Astrocyte of the spinal cord (primary cell): ENCODE measurements at regions not wholly inside any gene's neighbourhood (a gene's known extent, or its start where the extent isn't known, plus 50 kb on each side); places are given as distances from the start of the nearest gene placed in this dataset.
A peak's percentile ranks its signal among the peaks of the same experiment; 100 is the strongest.

ENCODE experiments used
- DNase-seq: peaks from one replicate; pipeline ENCODE4 v3.0.0; 2011; ENCODE audit warnings: low read depth, low spot score
- H3K4me3 ChIP-seq: 2 replicates; pipeline ENCODE4 v1.5.1; 2011; ENCODE audit warnings: low read depth, mild to moderate bottlenecking, low read length, moderate library complexity
- in situ Hi-C: cut with HindIII; loops from 2 replicates; pipeline ENCODE4 v1.10.0; 2017; ENCODE audit warnings: low sequenced_read_pairs
- TF ChIP-seq, protein P1 (sequence below): IDR thresholded peaks from 2 replicates; pipeline ENCODE4 v1.5.1; 2012; ENCODE audit warnings: low read depth, mild to moderate bottlenecking, low read length, inconsistent platforms

DNA sequence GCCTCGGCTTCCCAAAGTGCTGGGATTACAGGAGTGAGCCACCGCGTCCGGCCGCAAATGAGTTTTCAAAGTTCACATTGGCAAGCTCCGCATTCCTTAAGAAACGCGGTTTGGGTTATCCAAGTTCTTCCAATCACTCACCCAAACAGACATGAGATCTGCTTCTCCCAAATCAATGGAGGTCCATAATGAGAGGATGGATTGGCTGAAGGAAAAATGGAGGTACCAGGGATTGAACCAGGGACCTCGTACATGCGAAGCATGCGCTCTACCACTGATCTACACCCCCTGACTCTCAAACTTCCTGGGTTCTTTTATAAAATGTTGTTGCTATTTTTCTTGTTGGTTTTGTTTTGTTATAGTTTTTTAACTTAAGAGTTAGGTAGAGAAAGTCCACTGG lies 170.0 kb downstream of the GPX5 start:
- no peak for DNase-seq
- H3K4me3 ChIP-seq, result no peak overlapping the region
- TF ChIP-seq, protein P1, sequence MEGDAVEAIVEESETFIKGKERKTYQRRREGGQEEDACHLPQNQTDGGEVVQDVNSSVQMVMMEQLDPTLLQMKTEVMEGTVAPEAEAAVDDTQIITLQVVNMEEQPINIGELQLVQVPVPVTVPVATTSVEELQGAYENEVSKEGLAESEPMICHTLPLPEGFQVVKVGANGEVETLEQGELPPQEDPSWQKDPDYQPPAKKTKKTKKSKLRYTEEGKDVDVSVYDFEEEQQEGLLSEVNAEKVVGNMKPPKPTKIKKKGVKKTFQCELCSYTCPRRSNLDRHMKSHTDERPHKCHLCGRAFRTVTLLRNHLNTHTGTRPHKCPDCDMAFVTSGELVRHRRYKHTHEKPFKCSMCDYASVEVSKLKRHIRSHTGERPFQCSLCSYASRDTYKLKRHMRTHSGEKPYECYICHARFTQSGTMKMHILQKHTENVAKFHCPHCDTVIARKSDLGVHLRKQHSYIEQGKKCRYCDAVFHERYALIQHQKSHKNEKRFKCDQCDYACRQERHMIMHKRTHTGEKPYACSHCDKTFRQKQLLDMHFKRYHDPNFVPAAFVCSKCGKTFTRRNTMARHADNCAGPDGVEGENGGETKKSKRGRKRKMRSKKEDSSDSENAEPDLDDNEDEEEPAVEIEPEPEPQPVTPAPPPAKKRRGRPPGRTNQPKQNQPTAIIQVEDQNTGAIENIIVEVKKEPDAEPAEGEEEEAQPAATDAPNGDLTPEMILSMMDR, result no peak
- in situ Hi-C loops, result no loop called here

DNA sequence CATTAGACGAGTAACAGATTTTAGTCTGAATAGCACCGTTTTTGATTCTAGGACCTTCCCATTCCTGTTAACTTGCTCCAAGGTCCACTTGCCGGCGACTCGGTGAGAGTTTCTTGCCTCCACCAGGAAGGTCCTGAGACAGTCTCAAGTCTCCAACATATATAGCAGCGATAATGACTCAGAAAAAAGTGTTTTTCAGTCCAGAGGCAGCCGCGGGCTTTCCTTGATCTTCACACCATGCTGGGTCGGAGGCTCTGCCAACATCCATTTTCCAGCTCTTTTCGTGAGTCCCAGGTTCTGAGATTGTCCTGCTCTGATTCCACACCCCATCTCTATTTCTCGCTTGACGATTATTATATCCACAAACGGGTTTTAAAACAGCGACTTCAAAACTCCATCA lies 170.5 kb downstream of the GPX5 start:
- DNase-seq, result no peak
- TF ChIP-seq, protein P1, result no peak
- no peak overlapping the region for H3K4me3 ChIP-seq
- in situ Hi-C loops, result no loop called here

DNA sequence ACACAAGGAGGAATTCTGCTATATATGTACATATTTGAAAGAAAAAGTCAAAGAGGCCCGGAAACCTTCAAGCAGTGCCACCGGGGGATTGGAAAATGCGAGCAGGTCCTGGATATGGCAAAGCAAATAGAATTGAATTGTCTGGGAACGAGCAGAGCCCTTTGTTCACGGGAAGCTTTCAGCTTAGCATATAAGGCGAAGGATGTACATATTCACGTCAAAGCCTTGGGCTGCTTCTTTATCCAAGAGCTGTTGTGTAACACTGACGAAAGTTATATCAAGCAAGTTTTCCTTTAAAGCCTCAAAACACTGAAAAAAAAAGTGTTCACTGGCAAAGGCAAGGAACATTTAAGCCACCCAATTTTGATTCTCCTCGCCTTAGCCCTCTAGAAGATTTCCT lies 171.0 kb downstream of the GPX5 start:
- TF ChIP-seq, protein P1, result no peak
- H3K4me3 ChIP-seq, result no peak overlapping the region
- no peak for DNase-seq
- in situ Hi-C loops, result no loop called here

DNA sequence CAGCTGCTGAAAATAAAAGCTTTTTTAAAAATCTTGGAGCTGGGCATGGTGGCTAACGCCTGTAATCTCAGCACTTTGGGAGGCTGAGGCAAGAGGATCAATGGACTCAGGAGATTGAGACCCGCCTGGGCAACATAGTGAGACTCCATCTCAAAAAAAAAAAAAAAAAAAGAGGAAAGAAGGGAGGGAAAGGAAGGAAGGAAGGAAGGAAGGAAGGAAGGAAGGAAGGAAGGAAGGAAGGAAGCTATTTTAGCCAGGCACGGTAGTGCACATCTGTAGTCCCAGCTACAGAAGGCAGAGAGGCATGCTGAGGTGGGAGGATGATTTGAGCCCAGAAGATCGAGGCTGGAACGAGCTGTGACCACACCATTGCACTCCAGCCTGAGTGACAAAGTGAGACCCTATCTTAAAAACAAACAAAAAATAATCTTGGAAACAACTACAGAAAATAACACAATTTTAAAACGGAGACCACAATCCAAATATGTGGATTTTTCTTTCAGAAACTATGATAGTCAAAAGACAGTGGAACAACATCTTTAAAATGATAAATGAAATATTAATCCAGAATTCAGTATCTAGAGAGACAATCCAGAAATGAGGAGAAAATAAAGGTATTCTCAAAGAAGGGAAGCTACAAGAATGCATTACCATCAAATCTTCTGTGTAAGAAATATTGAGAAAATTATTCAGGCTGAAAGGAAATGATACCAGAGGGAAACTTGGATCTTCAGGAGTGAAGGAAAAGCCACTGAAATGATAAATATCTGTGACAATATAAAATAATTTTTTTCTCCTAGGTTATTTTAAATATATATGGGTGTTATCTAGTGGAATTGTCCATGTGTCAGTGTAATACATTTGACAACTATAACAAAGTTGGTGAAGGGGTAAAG lies 182.0 kb downstream of the GPX5 start:
- in situ Hi-C loops, result no loop called here
- no peak overlapping the region for H3K4me3 ChIP-seq
- TF ChIP-seq, protein P1, result no peak
- DNase-seq, result no peak

DNA sequence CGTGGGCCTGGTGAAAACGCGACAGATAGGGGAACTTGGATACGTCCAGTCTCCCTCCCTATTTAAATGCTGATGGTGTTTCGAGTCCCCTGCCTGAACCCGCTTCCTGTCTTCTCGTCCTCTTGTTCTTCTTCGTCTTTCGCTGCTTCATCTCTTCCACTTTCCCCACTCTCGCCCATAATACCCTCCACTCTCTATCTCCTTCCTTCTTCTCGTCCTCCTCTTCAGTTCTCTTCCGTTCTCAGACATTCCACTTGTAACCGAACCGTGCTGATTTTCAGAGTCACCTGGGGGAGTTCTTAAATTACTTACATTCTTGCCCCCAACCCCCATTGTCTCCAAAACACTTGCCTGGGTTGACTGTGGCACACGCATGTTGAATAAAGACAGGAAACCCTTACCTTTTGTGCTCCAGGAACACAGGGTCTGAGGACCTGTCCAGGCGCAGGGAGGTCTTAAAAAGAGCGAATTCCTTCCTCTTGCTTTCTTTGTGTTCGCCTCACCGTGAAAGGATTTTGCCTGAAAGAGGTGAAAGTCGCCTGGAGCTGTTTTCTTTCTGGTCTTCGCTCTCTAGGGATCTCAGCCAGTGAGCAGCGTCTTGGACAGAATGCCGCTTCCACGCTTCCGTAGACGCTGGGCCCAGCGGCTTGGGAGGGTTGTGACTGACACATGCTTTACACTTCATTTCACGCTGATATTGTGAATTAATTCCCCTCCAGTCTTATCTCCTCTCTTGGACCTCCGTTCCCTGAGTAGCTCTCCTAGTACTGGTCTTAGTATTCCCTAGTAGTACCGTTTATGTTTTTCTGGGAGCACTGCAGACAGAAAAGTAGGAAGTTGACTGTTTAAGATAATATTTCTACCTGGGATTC lies 184.0 kb downstream of the GPX5 start:
- peak overlapping the region; percentile 16 for H3K4me3 ChIP-seq
- DNase-seq, result no peak
- in situ Hi-C loops, result no loop called here
- TF ChIP-seq, protein P1, result no peak

DNA sequence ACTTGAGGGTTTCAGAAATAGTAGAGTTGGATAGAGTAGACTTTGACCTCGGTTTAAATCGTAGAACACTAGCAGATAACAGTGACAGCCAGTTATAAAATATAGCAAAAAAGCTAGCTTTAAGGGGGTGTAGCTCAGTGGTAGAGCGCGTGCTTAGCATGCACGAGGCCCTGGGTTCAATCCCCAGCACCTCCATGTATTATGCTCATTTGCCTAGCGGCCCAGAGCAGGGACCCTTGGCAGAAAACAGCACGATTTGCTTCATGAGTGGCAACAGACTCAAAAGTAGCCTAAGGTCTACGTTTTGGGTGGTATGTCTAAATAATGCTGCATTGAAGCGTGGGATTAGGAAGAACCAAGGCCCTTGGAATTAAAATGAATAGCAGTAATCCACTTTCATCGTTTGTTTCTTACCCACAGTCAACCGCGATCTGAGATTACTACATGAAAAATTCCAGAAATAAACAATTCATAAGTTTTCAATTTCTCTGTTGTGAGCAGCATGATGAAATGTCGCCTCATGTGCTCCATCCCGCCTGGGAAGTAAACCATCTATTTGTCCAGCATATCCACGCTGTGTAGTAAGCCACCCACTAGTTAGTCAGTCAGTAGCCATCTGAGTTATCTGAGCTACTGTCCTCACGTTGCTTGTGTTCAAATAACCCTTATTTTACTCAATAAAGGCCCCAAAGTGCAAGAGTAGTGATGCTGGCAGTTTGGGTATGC lies 184.9 kb downstream of the GPX5 start:
- in situ Hi-C loops, result no loop called here
- H3K4me3 ChIP-seq, result peak overlapping the region; percentile 16
- DNase-seq, result peak; percentile 33
- TF ChIP-seq, protein P1, result no peak
